ENCODE measurements at regions not wholly inside any gene's neighbourhood (a gene's known extent, or its start where the extent isn't known, plus 50 kb on each side); places are given as distances from the start of the nearest gene placed in this dataset.

GRCh38 chr1:80678438-80678837 lies 1122.3 kb upstream of the ADGRL2 start:
- FAIRE-seq: no peak
- DNase-seq (ENCODE audit: low spot score): no peak

- DNase-seq (ENCODE audit: low spot score) (peak; percentile 2), FAIRE-seq (no peak)
These were observed 1125.3 kb upstream of the ADGRL2 start for GRCh38 chr1:80675454-80675853.

- FAIRE-seq: no peak
- DNase-seq (ENCODE audit: low spot score): no peak
These were observed 1126.7 kb upstream of the ADGRL2 start for GRCh38 chr1:80673935-80674597.

- DNase-seq (ENCODE audit: low spot score) (no peak), FAIRE-seq (no peak)
These were observed 1132.4 kb upstream of the ADGRL2 start for GRCh38 chr1:80668372-80668771.

- FAIRE-seq (no peak), DNase-seq (ENCODE audit: low spot score) (no peak)
These were observed 1134.7 kb upstream of the ADGRL2 start for GRCh38 chr1:80666073-80666472.

- DNase-seq (ENCODE audit: low spot score) (no peak), FAIRE-seq (no peak)
These were observed 1141.6 kb upstream of the ADGRL2 start for GRCh38 chr1:80659161-80659560.

- FAIRE-seq (no peak), DNase-seq (ENCODE audit: low spot score) (no peak)
These were observed 1143.0 kb upstream of the ADGRL2 start for GRCh38 chr1:80657707-80658106.

- DNase-seq (ENCODE audit: low spot score) (no peak), FAIRE-seq (no peak)
These were observed 1143.6 kb upstream of the ADGRL2 start for GRCh38 chr1:80657044-80657643.

- FAIRE-seq (no peak), DNase-seq (ENCODE audit: low spot score) (peak; percentile 4)
These were observed 1144.1 kb upstream of the ADGRL2 start for GRCh38 chr1:80656641-80657040.

- FAIRE-seq: no peak
- peak; percentile 16 for DNase-seq (ENCODE audit: low spot score)
These were observed 1144.6 kb upstream of the ADGRL2 start for GRCh38 chr1:80656014-80656636.

GRCh38 chr1:80646053-80646452 lies 1154.7 kb upstream of the ADGRL2 start:
- no peak for DNase-seq (ENCODE audit: low spot score)
- no peak for FAIRE-seq

GRCh38 chr1:80645621-80646020 lies 1155.1 kb upstream of the ADGRL2 start:
- FAIRE-seq (no peak), DNase-seq (ENCODE audit: low spot score) (no peak)

GRCh38 chr1:80640978-80641377 lies 1159.8 kb upstream of the ADGRL2 start:
- DNase-seq (ENCODE audit: low spot score) (no peak), FAIRE-seq (no peak)

- no peak for DNase-seq (ENCODE audit: low spot score)
- no peak for FAIRE-seq
These were observed 1160.8 kb upstream of the ADGRL2 start for GRCh38 chr1:80639777-80640533.

GRCh38 chr1:80633947-80634706 lies 1166.6 kb upstream of the ADGRL2 start:
- FAIRE-seq: no peak
- DNase-seq (ENCODE audit: low spot score): no peak

- FAIRE-seq (no peak), DNase-seq (ENCODE audit: low spot score) (no peak)
These were observed 1168.5 kb upstream of the ADGRL2 start for GRCh38 chr1:80632284-80632683.

- FAIRE-seq (no peak), DNase-seq (ENCODE audit: low spot score) (no peak)
These were observed 1171.4 kb upstream of the ADGRL2 start for GRCh38 chr1:80629304-80629837.

- FAIRE-seq: no peak
These were observed 1176.1 kb upstream of the ADGRL2 start for GRCh38 chr1:80624682-80625081.

GRCh38 chr1:80607064-80607463 lies 1193.7 kb upstream of the ADGRL2 start:
- no peak for DNase-seq (ENCODE audit: low spot score)
- no peak for FAIRE-seq

More at GRCh38 chr1:80624682-80625081, 1176.1 kb upstream of the ADGRL2 start:
- no peak for DNase-seq (ENCODE audit: low spot score)

GRCh38 chr1:80594013-80594412 lies 1206.7 kb upstream of the ADGRL2 start:
- FAIRE-seq (no peak), DNase-seq (ENCODE audit: low spot score) (no peak)

- FAIRE-seq: no peak
- DNase-seq (ENCODE audit: low spot score): no peak
These were observed 1207.5 kb upstream of the ADGRL2 start for GRCh38 chr1:80593197-80593596.

All from urothelium cell line (cell line).